Superior temporal gyrus (tissue), 1 donor: ENCODE measurements at regions not wholly inside any gene's neighbourhood (a gene's known extent, or its start where the extent isn't known, plus 50 kb on each side); places are given as distances from the start of the nearest gene placed in this dataset.

Source experiments
- DNase-seq: peaks from one replicate; pipeline ENCODE4 v3.0.0-alpha.2; 2016; ENCODE audit errors: extremely low spot score

DNA sequence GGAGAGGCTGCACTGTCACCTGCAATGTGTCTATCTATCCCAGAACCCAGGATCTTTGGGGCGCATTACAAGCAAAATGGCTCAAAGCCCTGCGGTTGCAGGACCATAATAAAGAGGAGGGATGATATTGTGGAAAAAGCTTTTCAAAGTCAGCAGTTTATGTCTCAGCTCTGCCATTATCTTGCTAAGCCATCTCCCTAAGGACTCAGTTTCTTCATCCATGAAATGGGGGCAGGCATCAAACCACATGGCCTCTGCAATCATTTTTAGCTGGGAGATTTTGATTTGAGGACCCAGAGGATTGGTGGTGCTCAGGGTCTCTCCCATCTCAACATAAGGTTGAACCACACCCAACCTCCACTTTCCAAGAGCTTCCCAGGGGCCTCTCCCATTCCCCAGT lies 513.8 kb downstream of the MIAT start:
- no peak for DNase-seq

DNA sequence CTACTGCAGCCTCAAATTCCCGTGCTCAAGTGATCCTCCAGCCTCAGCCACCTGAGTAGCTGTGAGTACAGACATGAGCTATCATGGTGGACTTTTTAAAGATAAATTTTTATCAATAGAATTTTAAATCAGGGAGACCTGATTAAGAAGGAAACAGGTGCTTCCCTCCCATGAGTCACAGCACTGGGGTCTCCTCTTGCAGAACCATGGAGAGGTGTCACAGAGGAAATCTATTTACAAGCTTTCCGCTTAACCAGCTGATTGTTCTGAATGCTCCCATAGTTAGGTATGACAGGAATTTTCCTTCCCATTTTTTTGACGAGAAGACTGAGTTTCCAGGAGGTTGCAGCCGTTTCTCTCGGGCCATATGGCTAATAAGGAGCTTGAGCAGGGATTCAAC lies 516.1 kb downstream of the MIAT start:
- no peak for DNase-seq

DNA sequence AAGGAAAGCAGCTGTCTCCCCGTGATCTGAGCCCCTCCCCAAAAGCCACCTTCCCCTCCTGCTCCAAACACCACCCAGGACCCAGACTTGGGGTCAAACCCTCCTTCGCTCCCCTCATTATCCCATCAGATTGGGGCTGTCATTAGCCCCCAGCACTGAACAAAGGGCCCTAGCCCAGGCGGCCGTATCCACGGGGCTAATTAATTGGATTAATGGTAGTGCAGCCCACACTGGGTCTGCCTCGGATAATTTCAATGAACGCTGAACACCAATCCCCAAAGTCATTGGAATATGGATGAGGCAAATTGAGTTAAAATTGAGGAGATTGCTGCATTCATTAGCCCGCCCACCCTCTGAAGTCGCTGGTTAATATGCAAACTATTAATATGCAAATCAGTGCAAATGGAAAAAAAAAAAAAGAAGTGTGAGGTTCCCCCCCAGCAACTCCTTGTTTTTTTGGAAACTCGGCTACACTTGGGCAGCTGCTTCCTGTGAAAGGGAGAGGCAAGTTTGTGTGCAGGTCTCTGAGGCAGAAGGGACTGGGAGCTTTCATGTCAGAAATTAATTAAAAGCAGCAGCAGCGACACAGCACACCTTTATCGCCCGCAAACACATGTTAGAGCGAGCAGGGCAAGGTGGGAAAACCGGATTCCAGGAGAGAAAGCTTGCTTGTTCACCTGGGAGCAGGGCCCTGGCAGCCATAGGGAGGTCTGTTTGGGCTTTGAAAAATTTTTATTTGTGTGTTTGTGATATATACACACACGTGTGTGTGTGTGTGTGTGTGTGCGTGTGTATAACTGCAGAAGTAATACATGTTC lies 517.8 kb downstream of the MIAT start:
- DNase-seq: no peak

DNA sequence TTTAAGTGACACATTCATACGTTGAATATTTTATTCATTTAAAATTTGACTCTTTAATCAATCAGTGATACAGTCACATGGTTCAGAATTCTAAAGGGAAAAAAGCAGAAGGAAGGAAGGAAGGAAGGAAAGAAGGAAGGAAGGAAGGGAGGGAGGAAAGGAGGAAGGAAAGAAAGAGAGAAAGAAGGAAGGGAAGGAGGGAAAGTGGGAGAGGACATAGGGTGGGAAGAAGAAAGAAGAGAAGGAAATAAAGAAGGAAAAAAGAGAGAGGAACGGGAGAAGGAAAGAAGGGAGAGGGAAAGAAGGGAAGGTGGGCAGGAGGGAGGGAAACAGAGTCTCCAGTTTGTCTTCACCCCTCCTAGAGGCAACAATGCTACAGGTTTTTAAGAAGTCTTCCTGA lies 518.6 kb downstream of the MIAT start:
- no peak for DNase-seq

DNA sequence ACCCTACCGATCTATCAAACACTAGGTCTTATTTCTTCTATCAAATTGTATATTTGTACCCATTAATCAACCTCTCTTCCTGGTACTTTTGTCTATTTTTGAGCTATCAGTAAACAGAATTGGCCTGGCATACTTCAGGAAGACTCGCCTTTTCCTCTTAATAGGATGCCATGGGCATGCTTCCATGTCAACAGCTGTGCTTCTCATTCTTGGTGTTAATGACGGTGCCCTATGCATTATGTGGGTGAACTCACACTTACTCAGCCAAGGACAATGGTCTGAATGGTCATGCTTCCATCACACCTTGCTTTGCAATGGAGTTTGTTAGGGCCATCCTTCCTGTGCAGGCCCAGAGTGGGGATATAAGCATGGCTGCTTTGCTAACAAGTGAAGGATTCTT lies 521.8 kb downstream of the MIAT start:
- DNase-seq: no peak

DNA sequence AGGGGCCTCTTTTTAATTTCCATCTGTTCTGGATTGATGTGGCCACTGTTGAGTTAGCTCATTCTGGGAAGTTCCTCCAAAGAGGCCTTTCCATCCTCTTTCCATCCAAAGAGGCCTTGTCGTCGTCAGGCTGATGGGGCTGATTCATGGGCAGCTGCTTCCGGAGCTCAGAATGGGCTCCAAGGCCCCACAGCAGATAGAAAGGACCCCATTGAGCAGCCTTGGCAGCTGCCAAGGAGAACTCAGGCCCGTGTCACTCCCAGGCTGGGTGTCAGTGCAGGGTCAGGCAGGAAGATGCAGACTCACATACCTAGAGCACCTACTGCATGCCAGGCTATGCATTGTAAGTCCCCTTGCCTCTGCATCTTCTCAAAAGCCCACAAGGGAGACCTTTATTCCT lies 524.1 kb downstream of the MIAT start:
- no peak for DNase-seq

DNA sequence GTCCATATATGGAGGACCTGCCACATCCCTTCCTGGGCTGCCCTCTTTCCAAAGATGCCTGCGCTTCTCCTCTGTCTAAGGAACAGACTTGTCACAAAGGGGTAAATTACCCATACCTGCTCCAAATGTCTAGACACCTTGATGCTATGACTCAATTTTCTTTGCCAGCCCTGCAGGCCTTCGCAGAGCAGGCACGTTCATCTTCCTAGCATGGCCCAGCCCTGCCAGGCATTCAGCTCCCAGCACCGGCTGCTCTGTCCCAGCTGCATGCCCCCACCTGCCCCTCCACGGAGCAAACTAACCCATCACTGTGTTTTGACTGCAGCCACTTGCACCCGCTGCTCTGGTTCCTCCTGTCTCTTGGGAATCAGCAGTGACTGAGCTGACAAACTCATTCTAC lies 526.1 kb downstream of the MIAT start:
- DNase-seq: no peak

DNA sequence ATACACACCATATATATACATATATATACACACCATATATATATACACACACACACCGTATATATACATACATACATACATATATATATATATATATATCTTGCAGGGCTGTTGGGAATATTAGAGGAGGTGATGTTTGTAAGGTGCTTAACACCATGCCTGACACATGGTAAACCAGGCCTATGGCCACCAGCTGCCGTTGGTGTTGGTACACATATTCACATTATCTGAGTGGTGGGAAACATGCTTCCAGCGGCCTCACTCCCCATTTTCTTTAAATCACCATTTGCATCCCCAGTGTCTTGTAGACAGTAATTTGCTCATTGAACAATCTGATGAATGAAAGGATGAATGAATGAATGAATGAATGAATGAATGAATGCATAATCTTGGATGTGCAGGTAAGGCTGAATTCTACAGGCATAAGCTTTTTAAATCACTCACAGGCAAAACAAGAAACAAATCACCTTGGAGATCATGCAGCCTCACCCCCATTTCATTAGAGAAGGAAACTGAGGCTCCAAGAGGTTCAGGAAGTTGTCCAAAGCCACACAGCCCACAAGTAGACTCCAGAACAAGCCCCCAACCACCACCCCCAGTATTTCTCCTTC lies 527.8 kb downstream of the MIAT start:
- DNase-seq: no peak

DNA sequence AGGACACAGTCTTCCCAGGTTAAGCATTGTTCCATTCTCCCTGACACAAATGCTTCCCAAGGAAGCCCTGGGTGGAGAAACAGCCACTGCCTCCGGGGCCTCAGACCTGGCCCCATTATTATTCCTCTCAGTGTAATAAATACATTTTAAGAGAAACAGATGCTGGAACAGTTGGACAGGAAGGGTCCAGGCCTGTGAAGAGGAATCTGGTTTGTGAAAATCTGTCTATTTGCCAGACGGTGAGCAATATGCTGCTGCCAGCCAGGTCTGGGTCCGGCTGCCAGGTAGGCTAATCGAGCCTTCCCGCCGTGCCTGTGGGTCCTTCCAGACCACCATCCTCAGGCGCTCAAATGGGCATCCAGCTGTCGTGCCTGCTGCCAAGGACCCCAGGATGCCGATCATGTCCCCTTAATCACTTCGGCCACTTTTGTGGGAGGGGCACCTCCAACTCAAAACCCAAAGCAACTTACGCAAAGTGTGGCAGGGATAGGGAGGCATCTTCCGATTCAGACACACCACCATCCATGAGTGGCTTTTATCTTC lies 528.4 kb downstream of the MIAT start:
- DNase-seq: no peak

DNA sequence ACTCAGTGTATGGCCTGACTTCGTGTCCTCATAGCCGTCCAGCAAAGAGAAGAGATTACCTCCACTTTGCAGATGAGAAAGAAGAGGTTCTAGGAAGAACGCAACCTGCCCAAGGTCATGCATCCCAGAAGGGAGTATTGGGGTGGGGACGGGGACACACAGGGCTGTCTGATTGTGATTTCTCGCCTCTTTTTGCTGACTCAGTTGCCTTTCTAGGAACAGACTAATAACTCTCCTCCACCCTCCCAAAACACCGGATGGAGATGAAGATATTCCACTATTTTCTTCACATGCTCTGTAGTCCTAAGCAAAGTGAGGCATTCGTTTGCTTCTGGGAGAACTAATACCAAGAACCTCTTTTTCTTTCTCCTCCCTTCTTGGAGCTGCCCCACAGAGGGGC lies 529.3 kb downstream of the MIAT start:
- DNase-seq: no peak

DNA sequence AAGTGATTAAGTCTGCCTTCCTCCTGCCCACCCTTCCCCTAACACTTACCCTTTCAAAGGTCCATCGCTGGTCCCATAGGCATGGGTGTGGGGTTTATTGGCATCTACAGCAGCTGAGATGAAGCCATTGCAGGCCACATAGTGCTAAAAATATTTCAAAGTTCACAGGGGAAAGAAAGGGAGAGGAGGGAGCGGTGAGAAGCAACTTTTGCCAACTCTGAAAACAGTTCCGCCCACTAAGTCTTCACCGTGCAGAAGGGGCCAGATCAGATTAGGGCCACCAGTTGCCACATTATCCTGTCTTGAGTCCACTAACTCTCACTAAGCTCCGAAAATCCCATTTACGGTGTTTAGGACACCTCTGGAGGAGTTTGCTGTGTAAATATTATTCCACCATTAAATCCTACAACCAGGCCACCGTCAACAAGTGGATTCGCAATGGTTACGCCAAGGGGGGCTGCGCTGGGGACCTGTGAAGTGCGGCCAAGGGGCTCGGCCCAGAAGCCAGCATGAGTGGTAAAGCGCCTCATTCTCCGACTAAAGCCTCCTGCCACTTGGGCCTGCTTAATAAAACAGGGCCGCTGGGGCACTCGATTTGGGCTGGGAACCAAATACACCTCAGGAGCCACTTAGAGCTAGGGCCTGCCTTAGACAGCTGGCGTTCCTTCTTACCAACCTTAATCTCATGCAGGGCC lies 534.9 kb downstream of the MIAT start:
- DNase-seq: no peak

DNA sequence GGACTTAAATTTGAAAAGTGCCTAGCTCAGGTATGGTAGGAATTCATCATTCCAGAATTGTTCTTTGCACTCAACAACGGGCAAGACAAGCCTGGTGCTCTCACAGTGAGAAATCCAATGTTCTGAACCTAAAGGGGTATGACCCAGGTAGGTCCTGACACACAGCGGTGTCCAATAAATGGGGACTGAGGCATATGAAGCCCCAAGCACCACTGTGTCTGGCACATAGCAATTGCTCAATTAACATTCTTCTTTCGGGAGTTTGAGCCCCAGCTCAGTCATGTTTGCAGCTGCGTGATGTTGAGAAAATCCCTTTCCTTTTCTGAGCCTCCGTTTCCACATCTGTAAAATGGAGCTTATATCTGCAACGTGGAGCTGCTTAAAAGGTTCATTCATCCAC lies 535.8 kb downstream of the MIAT start:
- no peak for DNase-seq

DNA sequence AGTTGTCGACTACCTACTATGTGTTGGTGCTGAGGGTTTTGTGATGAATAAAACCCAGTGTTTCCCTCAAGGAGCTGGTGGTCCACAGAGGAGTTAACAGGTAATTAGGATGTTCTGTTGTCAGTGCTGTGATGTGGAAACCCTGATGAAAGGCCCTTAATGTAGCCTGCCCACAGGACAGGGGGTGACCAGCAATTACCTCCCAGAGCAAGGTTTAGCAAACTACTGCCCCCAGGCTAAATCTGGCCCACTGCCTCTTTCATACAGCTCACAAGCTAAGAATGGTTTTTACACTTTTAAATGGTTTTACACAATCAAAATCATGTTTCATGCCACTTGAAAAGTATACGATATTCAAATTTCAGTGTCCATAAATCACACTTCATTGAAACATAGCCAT lies 536.2 kb downstream of the MIAT start:
- no peak for DNase-seq

DNA sequence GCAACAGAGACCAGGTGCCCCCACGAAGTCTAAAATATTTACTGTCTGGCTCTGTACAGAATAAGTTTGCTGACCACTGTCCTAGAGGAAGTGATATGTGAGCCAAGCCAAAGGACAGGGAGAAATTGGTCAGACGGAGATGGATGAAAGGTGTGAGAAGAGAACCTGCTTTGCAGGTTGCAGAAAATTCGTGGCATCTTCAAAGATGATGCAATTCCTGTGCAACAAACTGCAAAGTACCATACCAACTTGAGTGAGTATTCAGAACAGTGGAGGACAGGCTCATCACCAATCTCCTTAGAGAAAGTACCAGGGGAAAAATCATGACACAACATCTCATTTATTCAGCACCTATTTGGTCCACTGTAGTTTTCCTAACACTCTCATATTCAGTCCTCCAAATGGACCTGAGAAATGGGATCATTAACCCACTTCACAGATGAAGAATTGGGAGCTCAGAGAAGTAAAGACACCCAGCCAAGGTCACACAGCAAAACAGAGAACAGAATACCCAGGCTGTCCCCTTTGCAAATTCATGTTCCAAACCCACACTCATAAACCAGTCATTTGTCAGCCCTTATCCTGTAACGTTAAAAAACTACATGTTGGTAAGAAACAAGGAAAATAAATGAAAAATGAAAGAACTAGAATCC lies 536.8 kb downstream of the MIAT start:
- no peak for DNase-seq

DNA sequence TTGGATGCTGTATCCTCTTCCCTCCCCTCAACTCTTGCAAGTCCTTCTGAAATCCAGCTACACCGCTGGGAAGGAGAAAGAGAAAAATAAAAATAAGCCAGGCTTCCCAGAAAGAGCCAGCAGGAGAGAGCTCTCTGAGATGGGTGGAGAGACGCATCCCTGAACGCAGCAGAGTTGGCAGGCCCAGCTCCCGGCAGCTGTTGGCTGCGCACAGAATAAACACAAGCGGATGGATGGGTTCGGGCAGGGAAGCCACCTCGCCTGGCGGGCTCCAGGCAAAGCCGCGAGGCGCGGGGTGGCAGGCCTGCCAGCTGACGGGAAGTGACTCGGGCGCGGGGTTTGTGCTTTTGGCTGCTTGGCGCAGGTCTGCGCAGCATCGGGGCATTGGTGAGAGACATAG lies 537.7 kb downstream of the MIAT start:
- no peak for DNase-seq

DNA sequence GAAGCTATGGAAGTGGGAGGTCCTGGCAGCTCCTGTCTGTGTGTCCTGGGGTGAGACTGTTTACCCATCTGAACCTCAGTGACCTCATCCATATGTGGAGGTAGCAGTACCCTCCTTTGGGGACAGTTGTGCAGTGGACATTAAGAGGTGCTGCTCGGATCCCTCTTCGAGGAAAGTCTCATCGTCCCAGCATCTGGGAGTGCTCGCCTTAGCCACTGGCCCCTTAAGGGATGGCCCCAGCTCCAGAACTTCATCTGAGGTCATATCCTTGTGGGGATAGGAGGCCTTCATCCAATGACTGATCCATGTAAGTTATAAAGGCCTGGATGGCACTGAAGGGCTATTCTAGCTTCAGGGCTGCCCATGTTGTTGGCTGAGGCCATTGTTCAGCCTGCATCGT lies 538.1 kb downstream of the MIAT start:
- no peak for DNase-seq

DNA sequence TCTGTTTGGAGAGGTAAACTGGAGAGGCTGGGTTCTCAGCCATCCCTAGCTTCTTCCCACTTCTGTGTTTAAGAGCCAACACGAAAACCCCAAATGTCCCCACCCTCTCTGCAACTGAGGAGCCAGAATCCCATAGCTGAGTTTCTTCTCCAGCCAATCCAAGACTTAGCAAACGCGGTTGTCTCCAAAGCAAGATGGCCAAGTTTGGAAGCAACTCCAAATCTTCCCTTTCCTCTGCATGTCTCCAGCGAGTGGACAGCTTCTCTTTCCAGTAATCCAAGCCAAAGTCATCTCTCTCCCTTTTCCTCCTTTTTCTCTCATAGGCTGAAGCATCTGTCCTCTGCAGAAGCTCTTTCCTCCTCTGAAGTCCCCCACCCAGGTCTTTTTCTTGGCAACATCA lies 539.2 kb downstream of the MIAT start:
- no peak for DNase-seq

DNA sequence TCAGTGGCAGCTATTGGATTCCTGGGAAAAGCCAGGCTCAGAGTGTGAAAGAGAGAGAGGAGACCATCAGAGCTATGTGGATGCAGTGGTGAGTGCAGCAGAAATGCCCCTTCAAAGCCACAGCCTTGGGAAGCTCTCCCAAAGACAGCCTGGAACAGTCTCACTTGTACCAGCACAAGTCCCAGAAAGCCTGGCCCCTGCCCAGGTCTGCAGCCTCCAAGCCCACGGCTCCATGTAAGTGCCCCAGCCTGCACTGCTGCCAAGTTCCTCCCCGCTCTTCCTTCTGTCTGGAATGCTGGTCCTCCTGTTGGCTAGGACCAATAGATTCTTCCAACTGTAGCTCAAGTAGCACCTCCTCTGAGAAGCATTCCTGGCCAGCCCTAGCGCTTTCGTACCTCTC lies 539.7 kb downstream of the MIAT start:
- DNase-seq: no peak

DNA sequence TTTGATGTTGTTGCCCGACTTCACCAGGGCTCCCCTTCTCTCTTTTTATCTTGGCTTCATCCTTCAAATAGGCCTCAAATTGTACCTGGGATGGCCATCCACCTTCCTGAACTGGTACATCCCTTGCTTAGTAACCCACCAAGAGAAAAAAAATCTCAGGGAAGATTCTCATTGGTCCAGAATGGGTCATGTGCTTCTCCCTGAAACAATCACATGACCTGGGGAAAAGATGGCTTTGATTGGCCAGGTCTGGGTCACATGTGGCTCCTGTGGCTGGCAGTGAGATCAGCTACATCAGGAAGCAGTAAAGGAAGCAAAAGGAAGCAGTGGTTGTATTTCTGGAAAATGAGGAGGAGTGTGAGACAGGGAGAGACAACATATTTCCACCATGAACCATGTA lies 540.2 kb downstream of the MIAT start:
- DNase-seq: no peak

DNA sequence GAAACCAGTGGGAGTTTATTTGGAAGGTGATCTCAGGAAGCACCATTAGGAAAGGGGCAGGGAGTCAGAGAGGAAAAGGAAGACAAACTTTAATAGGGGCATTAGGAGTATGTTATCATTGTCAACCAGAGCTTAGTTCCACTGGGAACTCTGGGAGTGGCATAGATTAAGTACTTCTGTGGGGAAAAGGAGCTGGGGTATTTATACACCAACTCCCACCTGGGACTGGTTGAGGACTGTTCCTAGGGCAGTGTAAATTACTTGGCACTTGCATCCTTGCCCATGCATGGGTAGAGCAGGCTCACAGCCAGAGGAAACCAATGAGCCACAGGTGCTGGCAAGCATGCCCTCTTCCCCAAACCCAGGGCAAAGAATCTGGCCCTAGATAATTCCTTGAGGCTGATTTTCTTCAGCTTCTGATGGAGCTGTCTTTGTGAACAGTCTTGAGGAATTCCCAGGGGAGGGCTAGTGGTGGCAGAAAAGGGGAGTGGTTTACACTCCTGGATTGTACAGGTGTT lies 541.2 kb downstream of the MIAT start:
- no peak for DNase-seq

DNA sequence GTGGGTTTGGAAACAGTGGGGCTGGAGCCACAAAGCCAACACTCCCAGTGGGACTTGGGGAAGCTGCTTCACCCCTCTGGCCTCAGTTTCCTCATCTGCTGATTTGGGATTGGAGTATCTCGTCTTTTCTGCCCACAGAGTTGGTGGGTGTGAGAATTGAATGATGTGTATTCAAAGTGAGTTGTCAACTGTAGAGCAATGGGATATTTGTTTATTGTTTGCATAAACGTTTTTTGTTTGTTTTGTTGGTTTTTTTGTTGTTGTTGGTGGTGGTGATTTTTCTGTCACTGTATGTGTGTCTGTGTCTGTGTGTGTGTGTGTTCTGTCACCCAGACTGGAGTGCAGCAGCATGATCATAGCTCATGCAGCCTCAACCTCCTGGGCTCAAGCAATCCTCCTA lies 542.0 kb downstream of the MIAT start:
- no peak for DNase-seq

DNA sequence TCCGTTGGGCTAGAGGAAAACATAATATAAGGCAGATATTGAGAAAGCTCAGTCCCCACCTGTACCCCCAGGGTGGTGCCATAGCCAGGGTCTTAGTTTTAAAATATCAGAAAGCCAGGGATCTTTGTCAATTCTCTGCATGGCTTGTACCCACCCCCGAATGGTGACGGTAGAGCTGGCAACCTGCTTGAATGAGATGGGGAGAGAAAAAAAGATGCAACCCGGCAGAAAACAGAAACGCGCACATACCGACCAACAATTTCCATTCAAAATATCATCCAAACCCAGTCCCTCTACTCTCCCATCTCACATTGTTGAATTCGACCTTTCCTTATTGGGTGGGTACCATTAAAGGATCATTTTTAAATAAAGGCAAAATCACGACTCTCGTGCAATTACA lies 543.9 kb downstream of the MIAT start:
- no peak for DNase-seq
